8988T (cell line): ENCODE measurements at regions not wholly inside any gene's neighbourhood (a gene's known extent, or its start where the extent isn't known, plus 50 kb on each side); places are given as distances from the start of the nearest gene placed in this dataset.

Experiments
- DNase-seq: peaks from one replicate; pipeline ENCODE4 v3.0.0; 2011

- no peak for DNase-seq
These were observed 207.2 kb upstream of the SETBP1 start for GRCh38 chr18:44473394-44474066.

DNA sequence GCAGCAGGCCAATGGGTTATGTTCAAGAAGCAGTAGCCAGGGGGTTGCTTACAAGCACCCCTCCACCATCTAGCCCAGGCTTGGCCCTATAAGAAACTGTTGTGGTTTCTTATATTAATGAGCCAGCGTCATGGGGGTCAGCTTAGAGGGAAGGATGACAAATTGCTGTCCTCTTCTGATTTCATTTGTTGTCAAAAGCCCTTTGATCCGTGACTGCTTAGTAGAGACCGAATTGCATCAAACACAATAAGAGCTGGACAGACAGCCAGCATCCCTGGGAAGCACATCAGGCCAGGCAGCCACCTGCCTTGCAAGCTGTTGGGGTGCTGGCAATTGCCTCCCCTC is 206.6 kb upstream of the SETBP1 start:
- no peak for DNase-seq

DNA sequence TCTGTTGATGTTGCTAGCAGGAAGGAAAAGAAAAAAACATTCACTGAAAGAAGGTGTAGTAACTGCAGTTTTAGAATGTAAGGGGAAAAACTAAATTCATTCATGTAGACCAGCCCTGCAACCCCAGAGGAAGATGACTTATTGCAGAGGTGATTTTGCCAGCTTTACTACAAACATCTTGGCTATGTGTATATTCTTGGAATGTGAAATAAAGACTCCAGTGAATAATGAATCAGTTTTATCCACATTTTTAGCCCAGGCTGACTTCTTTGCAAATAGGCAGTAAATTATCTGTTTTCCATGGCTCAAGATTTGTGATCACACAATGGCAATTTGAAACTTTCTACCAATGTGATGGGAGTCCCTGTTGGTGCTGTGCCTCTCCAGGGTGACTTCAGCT is 206.1 kb upstream of the SETBP1 start:
- no peak for DNase-seq

DNA sequence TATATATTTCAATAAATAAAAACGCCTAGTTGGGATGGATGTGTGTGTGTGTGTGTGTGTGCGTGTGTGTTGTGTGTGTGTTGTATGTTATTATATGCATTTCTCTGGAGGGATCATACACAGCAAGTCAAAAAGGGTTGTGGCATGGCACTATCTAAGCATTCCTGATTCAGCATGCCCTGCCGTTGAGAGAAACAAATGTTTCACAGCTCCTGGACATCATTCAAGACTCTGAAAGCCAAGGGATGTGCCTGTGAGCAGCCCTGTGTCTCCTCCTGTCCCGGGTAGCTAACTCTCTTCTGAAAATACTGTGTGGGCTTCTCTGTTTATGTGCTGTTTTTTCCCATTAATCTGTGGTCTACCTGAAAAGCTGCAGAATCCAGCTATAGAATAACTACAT is 197.9 kb upstream of the SETBP1 start:
- DNase-seq: no peak

DNA sequence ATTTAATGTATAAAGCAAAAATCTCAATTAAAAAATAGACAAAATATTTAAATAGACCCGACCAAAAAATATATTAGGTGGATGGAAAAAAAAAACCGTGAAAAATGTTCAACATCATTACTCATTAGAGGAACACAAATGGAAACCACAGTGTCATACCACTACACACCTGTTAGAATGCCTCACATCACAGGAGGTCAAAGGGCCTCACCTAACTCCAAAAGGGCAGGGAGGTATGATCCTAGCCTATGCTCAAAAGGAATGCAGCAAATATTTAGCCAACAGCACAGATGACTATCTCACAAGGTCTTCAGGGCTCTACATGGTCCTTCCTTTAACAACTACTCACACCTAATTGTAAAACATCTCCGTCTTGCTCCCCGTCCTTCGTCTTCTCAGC is 185.5 kb upstream of the SETBP1 start:
- DNase-seq: no peak

GRCh38 chr18:44497311-44497710 is 183.4 kb upstream of the SETBP1 start:
- no peak for DNase-seq

GRCh38 chr18:44497757-44498490 is 182.8 kb upstream of the SETBP1 start:
- no peak for DNase-seq

- no peak for DNase-seq
These were observed 179.7 kb upstream of the SETBP1 start for GRCh38 chr18:44500808-44501610.

DNA sequence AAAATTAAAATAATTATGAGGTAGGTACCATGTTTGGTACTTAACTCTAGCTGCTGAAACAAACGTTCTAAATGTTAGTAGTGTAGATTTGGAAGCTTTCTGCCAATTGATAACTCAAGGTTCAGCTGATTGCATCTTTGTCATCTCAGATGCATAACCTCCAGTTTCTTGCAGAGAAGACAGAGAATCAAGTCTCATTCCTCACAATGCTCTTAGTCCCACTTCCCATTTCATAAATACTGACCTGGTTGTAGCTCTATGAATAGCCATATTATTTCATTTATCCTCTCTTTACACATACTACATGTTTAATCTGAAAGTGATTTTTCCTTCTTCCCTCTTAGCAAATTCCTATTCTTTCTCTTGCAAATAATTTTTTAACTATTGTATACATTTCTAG is 178.5 kb upstream of the SETBP1 start:
- no peak for DNase-seq

- DNase-seq: no peak
These were observed 177.9 kb upstream of the SETBP1 start for GRCh38 chr18:44502790-44503189.

GRCh38 chr18:44503854-44504253 is 176.8 kb upstream of the SETBP1 start:
- DNase-seq: no peak

DNA sequence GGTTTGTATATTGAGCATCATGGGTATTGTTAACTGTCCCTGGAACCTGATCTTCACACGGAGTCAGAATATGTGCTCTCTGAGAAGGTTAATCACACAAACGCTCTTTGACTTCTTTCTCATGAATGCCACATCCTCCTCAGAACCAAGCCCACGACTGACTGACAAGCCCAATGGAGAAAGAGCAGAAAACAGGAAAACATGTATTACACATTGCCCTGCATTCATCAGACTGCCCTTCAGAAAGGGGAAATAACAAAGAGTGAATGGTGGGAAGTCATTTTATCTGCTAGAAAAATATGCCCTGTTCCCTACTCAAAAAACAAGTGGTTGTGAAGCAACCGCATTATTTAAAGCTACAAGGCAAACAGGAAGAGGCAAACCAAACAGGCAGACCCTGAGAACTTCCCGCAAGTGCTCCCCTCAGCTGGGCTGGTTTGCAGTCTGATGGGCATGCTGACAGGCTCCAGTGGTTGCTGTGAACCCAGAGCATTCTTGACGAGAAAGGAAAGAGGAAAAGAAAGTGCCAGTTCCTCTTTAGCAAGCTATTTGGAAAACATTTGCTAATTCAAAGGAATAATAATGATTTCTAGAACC is 172.9 kb upstream of the SETBP1 start:
- DNase-seq: no peak

DNA sequence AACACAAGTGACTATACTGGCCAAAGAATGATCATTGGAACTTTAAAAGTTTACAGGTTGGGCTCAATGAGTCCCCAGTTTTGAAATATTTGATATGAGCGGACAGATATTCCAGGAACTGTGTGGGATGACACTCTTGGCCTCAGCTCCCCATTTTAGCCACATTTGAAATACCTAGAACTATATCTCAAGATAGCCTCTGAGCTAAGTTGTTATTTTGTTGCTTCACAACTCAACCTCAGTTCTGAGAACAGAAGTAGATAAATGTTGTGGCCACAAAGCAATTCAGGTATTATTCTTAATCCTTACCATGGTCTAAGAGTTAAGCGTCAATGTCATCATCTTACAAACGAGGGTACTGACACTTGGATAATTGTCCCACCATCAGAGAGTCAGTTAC is 172.2 kb upstream of the SETBP1 start:
- no peak for DNase-seq

GRCh38 chr18:44509048-44509447 is 171.6 kb upstream of the SETBP1 start:
- DNase-seq: no peak

DNA sequence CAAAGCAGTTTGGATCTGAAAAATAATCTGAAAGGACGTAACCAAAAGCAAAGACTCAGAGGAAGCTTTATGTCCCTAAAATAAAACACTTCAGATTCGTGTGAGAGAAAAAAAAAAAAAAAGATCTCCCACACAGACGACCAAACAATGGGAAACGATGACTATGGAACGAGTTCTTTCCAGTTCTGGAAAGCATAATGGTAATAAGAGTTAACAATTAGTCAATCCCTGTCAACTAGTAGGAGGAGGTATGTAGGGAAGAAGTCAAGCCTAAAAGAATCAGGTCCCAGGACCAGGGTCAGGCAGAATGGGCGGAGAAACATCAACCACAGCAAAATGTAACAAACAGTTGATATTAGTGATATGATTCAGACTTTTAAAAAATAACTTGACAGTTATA is 170.3 kb upstream of the SETBP1 start:
- DNase-seq: no peak

DNA sequence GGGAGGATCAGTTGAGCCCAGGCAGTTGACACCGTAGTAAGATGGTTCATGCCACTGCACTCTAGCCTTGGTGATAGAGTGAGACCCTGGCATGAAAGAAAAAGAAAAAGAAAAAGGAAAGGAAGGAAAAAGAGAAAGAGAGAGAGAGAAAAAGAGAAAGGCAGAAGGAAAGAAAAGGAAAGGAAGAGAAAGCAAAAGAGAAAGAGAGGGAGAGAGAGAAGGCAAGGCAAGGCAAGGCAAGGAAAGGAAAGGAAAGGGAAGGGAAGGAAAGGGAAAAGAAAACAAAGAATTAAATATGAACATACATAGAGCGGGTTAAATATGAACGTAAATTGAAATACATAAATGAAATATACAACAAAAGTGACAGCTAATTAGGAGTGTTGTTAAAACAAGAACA is 167.5 kb upstream of the SETBP1 start:
- no peak for DNase-seq

- no peak for DNase-seq
These were observed 166.6 kb upstream of the SETBP1 start for GRCh38 chr18:44514106-44514505.

GRCh38 chr18:44514766-44515165 is 165.9 kb upstream of the SETBP1 start:
- no peak for DNase-seq

- DNase-seq: no peak
These were observed 164.2 kb upstream of the SETBP1 start for GRCh38 chr18:44516450-44516849.

DNA sequence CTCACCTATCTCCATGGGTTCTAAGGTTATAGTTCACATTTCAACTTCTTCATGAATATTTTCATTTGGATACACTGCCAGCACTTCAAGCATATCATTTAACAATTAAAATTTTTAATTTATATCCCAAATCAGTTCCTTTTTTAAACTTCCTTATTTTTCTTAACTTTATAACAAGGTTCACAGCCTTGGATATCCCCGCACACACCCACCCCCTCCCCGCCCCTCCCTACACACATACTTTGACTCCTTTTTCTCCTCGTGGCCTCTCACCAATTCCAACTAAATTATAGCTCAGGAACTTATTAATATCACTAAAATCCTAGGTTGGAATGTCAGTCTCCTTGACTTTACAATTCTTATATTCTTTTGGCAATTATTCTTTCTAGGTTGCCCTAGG is 163.6 kb upstream of the SETBP1 start:
- no peak for DNase-seq

- no peak for DNase-seq
These were observed 162.5 kb upstream of the SETBP1 start for GRCh38 chr18:44518091-44518615.

DNA sequence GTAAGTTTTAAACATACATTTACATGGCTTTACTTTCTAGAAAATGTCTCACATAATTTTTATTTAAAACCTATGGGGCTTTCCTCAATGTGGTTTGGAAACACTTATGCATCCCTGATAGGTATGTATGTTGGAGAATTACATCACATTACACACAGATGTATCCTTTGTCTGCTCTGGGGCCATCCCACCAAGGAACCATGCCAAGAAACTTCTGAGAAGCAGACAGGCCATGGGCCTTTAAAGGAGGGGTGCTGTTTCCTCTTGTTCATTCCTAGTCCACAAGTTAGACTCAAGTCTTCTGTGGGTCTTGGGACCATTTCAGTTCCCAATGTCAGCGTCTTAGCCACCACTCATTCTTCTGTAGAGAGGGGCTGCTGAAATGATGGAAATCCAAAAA is 162.0 kb upstream of the SETBP1 start:
- DNase-seq: no peak

- no peak for DNase-seq
These were observed 159.6 kb upstream of the SETBP1 start for GRCh38 chr18:44520981-44521667.
